Spleen (tissue), 11 donors: ENCODE measurements at regions not wholly inside any gene's neighbourhood (a gene's known extent, or its start where the extent isn't known, plus 50 kb on each side); places are given as distances from the start of the nearest gene placed in this dataset.

Experiments used
- DNase-seq: peaks from one replicate; pipeline ENCODE4 v3.0.0-alpha.2; 2020
- H3K27ac ChIP-seq, 8 donors: fragments of 200-600 bp; sonication (generic) in 7 of 8; 1 replicate in 4 of 8; 2 replicates in 4 of 8; pipeline versions ENCODE4 v1.5.0 to v1.8.0; 2016 to 2021; ENCODE audit warnings: inconsistent platforms in 4 of 8, mild to moderate bottlenecking in 4 of 8, moderate library complexity in 1 of 8
- H3K27me3 ChIP-seq, 7 donors: fragments of 200-600 bp; sonication (generic) in 6 of 7; replicated peaks in 1 of 7; 1 replicate in 4 of 7; 2 replicates in 3 of 7; pipeline versions ENCODE4 v1.5.0 to v1.8.0; 2016 to 2021; ENCODE audit warnings: inconsistent platforms in 3 of 7, mild to moderate bottlenecking in 1 of 7
- H3K36me3 ChIP-seq, 6 donors: fragments of 200-600 bp; sonication (generic) in 5 of 6; 1 replicate in 4 of 6; 2 replicates in 2 of 6; pipeline versions ENCODE4 v1.5.0 to v1.8.0; 2016 to 2021; ENCODE audit warnings: inconsistent platforms in 2 of 6
- H3K4me1 ChIP-seq, 6 donors: fragments of 200-600 bp; sonication (generic) in 5 of 6; 1 replicate in 3 of 6; 2 replicates in 3 of 6; pipeline versions ENCODE4 v1.5.0 to v1.8.0; 2016 to 2021; ENCODE audit warnings: inconsistent platforms in 3 of 6
- H3K4me3 ChIP-seq, 8 donors: fragments of 200-600 bp; sonication (generic) in 7 of 8; 1 replicate in 4 of 8; 2 replicates in 4 of 8; pipeline versions ENCODE4 v1.5.0 to v1.8.0; 2016 to 2021; ENCODE audit warnings: inconsistent platforms in 4 of 8, mild to moderate bottlenecking in 4 of 8, moderate library complexity in 2 of 8
- H3K9me3 ChIP-seq, 8 donors: fragments of 200-600 bp; sonication (generic) in 7 of 8; 1 replicate in 4 of 8; 2 replicates in 4 of 8; pipeline versions ENCODE4 v1.5.0 to v1.8.0; 2016 to 2021; ENCODE audit warnings: inconsistent platforms in 4 of 8
- CTCF ChIP-seq, 11 experiments: fragments of 200-600 bp in 7 of 11; fragments of 450-650 bp in 4 of 11; sonication (generic) in 4 of 11; IDR thresholded peaks in 8 of 11; conservative IDR thresholded peaks in 3 of 11; 1 replicate in 7 of 11; 2 replicates in 4 of 11; pipeline versions ENCODE4 v1.4.0 to v1.8.0; 2016 to 2021; ENCODE audit warnings: antibody characterized with exemption in 11 of 11, inconsistent platforms in 4 of 11, mild to moderate bottlenecking in 1 of 11
- POLR2A ChIP-seq, 3 donors: fragments of 450-650 bp; IDR thresholded peaks; one replicate each; pipeline ENCODE4 v1.5.1; 2017; ENCODE audit warnings: antibody characterized with exemption in 3 of 3, mild to moderate bottlenecking in 1 of 3
- POLR2AphosphoS5 ChIP-seq, 3 donors: sonication (generic); formaldehyde crosslinking; IDR thresholded peaks; one replicate each; pipeline ENCODE4 v1.5.1; 2017; ENCODE audit warnings: antibody characterized with exemption in 3 of 3
- WGBS, 5 donors: extraction: QIAGEN DNeasy Blood & Tissue Kit in 3 of 5; methylation state at CpG; one replicate each; pipeline versions ENCODE4 v1.1.5 to v1.1.7; 2013 to 2018; 5-methylcytosine and 5-hydroxymethylcytosine counted together
- intact Hi-C: fragments of 100-400 bp; cut with DNase I; formaldehyde crosslinking; loops from one replicate; pipeline ENCODE4 v1.15.0; 2023; ENCODE audit warnings: low total_unique reads
- donor health status: healthy with polysubstance abuse.
- donor health status: DM: no; HTN: no; CAD: no; lungs with moderate emphysema.
- donor health status: DM: no; HTN: no; CAD: no.
- donor health status: Bipolar disorder and iron deficiency.
- donor health status: healthy.
- donor health status: DM: no; HTN: no; CAD: no.
- donor health status: DM: yes; HTN: yes; CAD: no.

DNA sequence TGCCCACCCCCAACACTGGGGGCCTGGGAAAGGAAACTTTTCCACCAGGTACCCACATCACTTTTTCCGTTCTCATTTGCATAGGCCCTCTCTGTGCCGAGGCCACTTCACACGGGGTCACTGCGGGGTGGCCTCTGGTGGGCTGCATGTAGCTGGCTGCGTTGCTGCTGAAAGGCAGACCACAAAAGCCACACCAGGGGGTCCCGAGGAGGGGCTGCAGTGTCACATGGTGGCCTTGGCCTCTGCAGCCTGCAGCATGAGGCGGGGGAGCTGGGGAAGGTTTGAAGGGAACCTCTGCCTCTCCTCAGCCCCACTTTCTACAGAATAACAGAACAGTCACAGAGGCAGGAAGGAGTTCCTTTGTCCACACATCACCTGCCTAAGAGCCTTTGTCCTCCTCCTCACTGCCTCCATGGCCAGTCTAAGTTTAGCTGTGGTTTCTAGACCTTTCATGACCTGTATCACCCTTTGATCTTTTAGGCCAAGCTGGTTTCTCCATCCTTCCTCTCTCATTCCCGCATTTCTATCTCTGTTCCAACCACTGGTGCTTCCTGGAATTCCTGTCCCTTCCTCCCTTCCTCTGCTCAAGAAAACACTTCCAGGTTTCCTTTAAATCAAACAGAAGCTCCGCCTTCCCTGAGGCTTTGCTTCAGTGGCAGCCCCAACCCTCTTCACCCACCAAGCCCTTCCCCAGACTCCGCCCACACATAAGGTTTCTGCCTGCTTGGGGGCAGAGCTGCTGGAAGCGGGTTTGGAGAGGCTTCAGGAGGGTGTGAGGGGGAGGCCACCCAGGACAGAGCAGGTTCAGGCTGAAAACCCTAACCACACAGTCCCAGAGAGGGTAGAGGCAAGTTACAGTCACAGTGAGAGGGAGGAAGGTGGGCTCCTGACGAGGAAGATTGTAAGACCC is 150.7 kb upstream of the TLE3 start:
- H3K4me1 ChIP-seq: peaks cover 0 to 55% (median 27%) of the 10 kb centered on the region in 6 donors
- peaks cover 0 to 28% (median 0%) of the 10 kb centered on the region in 7 donors for H3K27me3 ChIP-seq
- WGBS, 5 donors: 57 to 74% (median 68%) methylated on average over 12 of the region's 12 CpGs
- H3K27ac ChIP-seq: no peak overlapping the region
- no peak overlapping the region for H3K4me3 ChIP-seq
- peak; percentile 71 for DNase-seq
- no peaks in the 10 kb centered on the region for H3K36me3 ChIP-seq
- intact Hi-C loops: no loop called here
- no peaks in the 10 kb centered on the region for H3K9me3 ChIP-seq
- TF ChIP-seq CTCF (IDR thresholded peaks at IDR 0.05 in 8 of 11, conservative IDR thresholded peaks at IDR 0.05 in 3 of 11): no peak
- no peak for TF ChIP-seq POLR2AphosphoS5 (IDR thresholded peaks at IDR 0.05)
- TF ChIP-seq POLR2A (IDR thresholded peaks at IDR 0.05): no peak

DNA sequence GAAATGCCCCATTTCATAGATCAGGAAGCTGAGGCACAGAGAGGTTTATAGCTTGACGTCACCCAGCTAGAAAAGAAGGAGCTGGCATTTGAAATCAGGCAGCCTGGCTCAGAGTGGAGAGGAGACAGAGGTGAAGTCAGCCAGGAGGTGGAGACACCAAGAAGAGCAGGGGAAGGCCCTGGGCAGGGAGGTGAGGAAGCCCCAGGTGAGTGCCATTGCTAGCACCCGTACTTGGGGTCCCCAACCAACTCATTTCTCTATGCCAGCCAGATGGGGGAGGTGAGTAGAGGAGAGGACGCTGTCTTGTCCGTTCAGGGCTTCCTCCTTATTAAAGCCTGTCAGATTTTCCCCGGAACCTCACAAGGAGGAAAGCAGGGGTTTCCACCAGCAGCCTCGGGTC is 149.6 kb upstream of the TLE3 start:
- peaks cover 0 to 25% (median 0%) of the 10 kb centered on the region in 7 donors for H3K27me3 ChIP-seq
- H3K4me3 ChIP-seq: no peak overlapping the region
- no peaks in the 10 kb centered on the region for H3K9me3 ChIP-seq
- TF ChIP-seq POLR2AphosphoS5 (IDR thresholded peaks at IDR 0.05) (no peak), POLR2A (IDR thresholded peaks at IDR 0.05) (no peak), CTCF (IDR thresholded peaks at IDR 0.05 in 8 of 11, conservative IDR thresholded peaks at IDR 0.05 in 3 of 11) (no peak)
- no peaks in the 10 kb centered on the region for H3K36me3 ChIP-seq
- peaks cover 0 to 66% (median 27%) of the 10 kb centered on the region in 6 donors for H3K4me1 ChIP-seq
- intact Hi-C loops: no loop called here
- H3K27ac ChIP-seq: no peak overlapping the region
- 80 to 89% (median 82%) methylated on average over 5 to 6 of the region's 6 CpGs for WGBS, 5 donors
- DNase-seq: peak; percentile 60

DNA sequence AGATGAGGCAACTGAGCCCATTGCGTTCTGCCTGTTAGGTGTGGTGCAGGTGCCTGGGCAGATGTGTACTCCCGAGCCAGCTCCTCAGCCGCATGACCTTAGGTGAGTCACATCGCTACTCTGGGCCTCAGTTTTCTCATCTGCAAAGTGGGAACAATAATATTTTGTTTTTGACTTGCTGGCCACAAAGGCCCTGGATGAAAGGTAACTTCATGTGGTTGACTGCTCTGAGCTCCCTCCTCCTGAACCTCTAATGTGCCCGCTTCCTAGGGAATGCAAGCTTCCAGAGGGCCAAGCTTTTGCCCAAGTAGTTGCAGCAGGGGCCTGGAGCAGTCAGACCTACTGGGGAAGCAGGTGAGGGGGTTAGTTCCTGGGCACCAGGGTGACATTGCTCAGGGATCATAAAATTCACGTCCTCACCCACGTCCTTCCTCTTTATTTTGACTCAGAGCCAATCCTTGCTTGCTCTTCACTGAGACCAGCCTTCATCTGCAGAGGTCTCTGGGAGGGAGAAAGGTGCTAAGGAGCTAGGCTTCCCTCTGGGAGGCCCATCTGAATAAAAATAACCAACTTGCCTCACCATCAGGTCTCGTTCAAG is 149.0 kb upstream of the TLE3 start:
- 70 to 77% (median 72%) methylated on average over 8 of the region's 8 CpGs for WGBS, 5 donors
- H3K9me3 ChIP-seq: no peaks in the 10 kb centered on the region

More for the DNA sequence above, 149.0 kb upstream of the TLE3 start:
- peak; percentile 17 for DNase-seq
- Histone ChIP-seq H3K27me3 (peaks cover 0 to 21% (median 0%) of the 10 kb centered on the region in 7 donors), H3K27ac (no peak overlapping the region), H3K4me1 (peaks cover 0 to 66% (median 29%) of the 10 kb centered on the region in 6 donors), H3K4me3 (no peak overlapping the region), H3K36me3 (no peaks in the 10 kb centered on the region)
- intact Hi-C loops: no loop called here
- TF ChIP-seq CTCF (IDR thresholded peaks at IDR 0.05 in 8 of 11, conservative IDR thresholded peaks at IDR 0.05 in 3 of 11) (no peak), POLR2A (IDR thresholded peaks at IDR 0.05) (no peak), POLR2AphosphoS5 (IDR thresholded peaks at IDR 0.05) (no peak)
